HCT116 (cell line): ENCODE measurements at regions not wholly inside any gene's neighbourhood (a gene's known extent, or its start where the extent isn't known, plus 50 kb on each side); places are given as distances from the start of the nearest gene placed in this dataset.

Source experiments
- ATAC-seq: fragments of 200-7000 bp; cut with Tn5 transposase; 2 replicates; pipeline ENCODE4 v1.9.1; 2020; ENCODE audit warnings: mild to moderate bottlenecking, moderate library complexity
- BruUV-seq: library from RNA; stranded (reverse); fragments of 400-500 nt; replicated peaks from 2 replicates; lab custom pipeline; 2021; lab: Mats Ljungman, UMichigan
- CTCF ChIA-PET: fragments of 300-600 bp; sonication (Branson Sonifier 250); formaldehyde crosslinking; loops from one replicate; lab custom pipeline; 2021; ENCODE audit warnings: antibody characterized with exemption; lab: Charles Lee
- POLR2A ChIA-PET: fragments of 300-600, 350-600 bp; sonication (Branson Sonifier 250); formaldehyde crosslinking; loops from one replicate; lab custom pipeline; 2021; ENCODE audit warnings: antibody characterized with exemption; lab: Charles Lee
- RAD21 ChIA-PET, 2 experiments: fragments of 300-600 bp; sonication (Branson Sonifier 250); formaldehyde crosslinking; loops; one replicate each; lab custom pipeline; 2023; ENCODE audit warnings: low total read pairs in 2 of 2; ENCODE audit not compliant: uncharacterized antibody in 2 of 2, unreplicated experiment in 2 of 2, low non-redundant PET in 1 of 2; lab: Charles Lee
- DNase-seq: peaks from one replicate; pipeline ENCODE4 v3.0.0-alpha.2; 2010; ENCODE audit warnings: low read depth, low spot score
- H2AFZ ChIP-seq: fragments of 200-600 bp; shearing (Covaris generic), sonication (generic); 2 replicates; pipeline ENCODE4 v1.6.1; 2017; ENCODE audit warnings: low read depth, mixed run types, mixed read lengths, antibody characterized with exemption, low read length; ENCODE audit not compliant: poor library complexity, severe bottlenecking
- H3K27ac ChIP-seq: 2 replicates; pipeline ENCODE4 v1.5.1; 2012; ENCODE audit warnings: low read depth, low read length
- H3K27me3 ChIP-seq: fragments of 200-600 bp; sonication (generic); 2 replicates; pipeline ENCODE4 v1.6.1; 2016; ENCODE audit warnings: mixed run types, low read length, mixed read lengths; ENCODE audit not compliant: insufficient read depth
- H3K36me3 ChIP-seq, 2 experiments: fragments of 200-500 bp in 1 of 2; fragments of 200-600 bp in 1 of 2; sonication (Bioruptor generic) in 1 of 2; sonication (generic) in 1 of 2; 2 replicates each; pipeline versions ENCODE4 v1.5.1 to v1.6.1; 2014 to 2016; ENCODE audit warnings: low read length in 2 of 2, inconsistent platforms in 1 of 2, mixed read lengths in 1 of 2, mixed run types in 1 of 2; ENCODE audit not compliant: insufficient read depth in 2 of 2, control insufficient read depth in 1 of 2
- H3K4me1 ChIP-seq, 2 experiments: fragments of 200-600 bp in 1 of 2; sonication (generic) in 1 of 2; 2 replicates each; pipeline versions ENCODE4 v1.5.1 to v1.6.1; 2012 to 2017; ENCODE audit warnings: low read length in 2 of 2, inconsistent platforms in 1 of 2, mild to moderate bottlenecking in 1 of 2, mixed read lengths in 1 of 2, mixed run types in 1 of 2, moderate library complexity in 1 of 2; ENCODE audit not compliant: insufficient read depth in 2 of 2, control insufficient read depth in 1 of 2
- H3K4me2 ChIP-seq: fragments of 200-600 bp; sonication (generic); 2 replicates; pipeline ENCODE4 v1.6.1; 2017; ENCODE audit warnings: mixed run types, low read length, mixed read lengths
- H3K4me3 ChIP-seq, 2 experiments: fragments of 200-600 bp in 1 of 2; sonication (generic) in 1 of 2; replicated peaks in 1 of 2; 2 replicates each; pipeline ENCODE4 v1.5.1; 2011 to 2016; ENCODE audit warnings: low read length in 2 of 2, control low read depth in 1 of 2, low read depth in 1 of 2, mild to moderate bottlenecking in 1 of 2, mixed read lengths in 1 of 2, mixed run types in 1 of 2
- H3K79me2 ChIP-seq: fragments of 200-600 bp; sonication (generic); 2 replicates; pipeline ENCODE4 v1.6.1; 2017; ENCODE audit warnings: mild to moderate bottlenecking, mixed run types, low read length, moderate library complexity, mixed read lengths; ENCODE audit not compliant: insufficient read depth
- H3K9ac ChIP-seq: fragments of 200-600 bp; sonication (generic); 2 replicates; pipeline ENCODE4 v1.6.1; 2016; ENCODE audit warnings: low read length, mixed read lengths
- H3K9me2 ChIP-seq: fragments of 200-600 bp; sonication (generic), shearing (Covaris generic); 2 replicates; pipeline ENCODE4 v1.6.1; 2017; ENCODE audit warnings: mixed run types, mild to moderate bottlenecking, moderate library complexity; ENCODE audit not compliant: insufficient read depth
- H3K9me3 ChIP-seq, 2 experiments: fragments of 200-500 bp in 1 of 2; fragments of 200-600 bp in 1 of 2; sonication (Bioruptor generic) in 1 of 2; sonication (generic) in 1 of 2; 2 replicates each; pipeline ENCODE4 v1.6.1; 2014 to 2017; ENCODE audit warnings: low read length in 2 of 2, mixed read lengths in 2 of 2, inconsistent platforms in 1 of 2, low read depth in 1 of 2, mild to moderate bottlenecking in 1 of 2, mixed run types in 1 of 2, moderate library complexity in 1 of 2; ENCODE audit not compliant: control insufficient read depth in 1 of 2, insufficient read depth in 1 of 2
- H4K20me1 ChIP-seq: fragments of 200-600 bp; sonication (generic), shearing (Covaris generic); 2 replicates; pipeline ENCODE4 v1.6.1; 2017; ENCODE audit warnings: mixed run types, mild to moderate bottlenecking, moderate library complexity; ENCODE audit not compliant: insufficient read depth
- EGR1 ChIP-seq: IDR thresholded peaks from 2 replicates; pipeline ENCODE4 v1.6.1; 2012; ENCODE audit warnings: low read depth
- ELF1 ChIP-seq: IDR thresholded peaks from 2 replicates; pipeline ENCODE4 v1.6.1; 2012; ENCODE audit warnings: low read depth, borderline replicate concordance
- EZH2 ChIP-seq: fragments of 200-600 bp; sonication (generic); IDR thresholded peaks from 2 replicates; pipeline ENCODE4 v1.6.1; 2017; ENCODE audit warnings: antibody characterized with exemption, mixed run types
- EZH2phosphoT487 ChIP-seq: fragments of 200-600 bp; IDR thresholded peaks from 2 replicates; pipeline ENCODE4 v1.6.1; 2018; ENCODE audit warnings: antibody characterized with exemption, borderline replicate concordance
- FOSL1 ChIP-seq: IDR thresholded peaks from 2 replicates; pipeline ENCODE4 v1.6.1; 2012; ENCODE audit warnings: low read depth
- JUND ChIP-seq: IDR thresholded peaks from 2 replicates; pipeline ENCODE4 v1.6.1; 2012
- SRF ChIP-seq: IDR thresholded peaks from 2 replicates; pipeline ENCODE4 v1.6.1; 2012; ENCODE audit warnings: low read depth
- YY1 ChIP-seq: IDR thresholded peaks from 2 replicates; pipeline ENCODE4 v1.6.1; 2011; ENCODE audit warnings: low read length, low read depth, moderate library complexity, mild to moderate bottlenecking; ENCODE audit not compliant: insufficient replicate concordance; ENCODE audit errors: extremely low read depth
- ZBTB33 ChIP-seq: IDR thresholded peaks from 2 replicates; pipeline ENCODE4 v1.6.1; 2011; ENCODE audit warnings: mild to moderate bottlenecking, low read length, moderate library complexity; ENCODE audit not compliant: insufficient replicate concordance; ENCODE audit errors: extremely low read depth
- intact Hi-C: fragments of 100-400 bp; cut with micrococcal nuclease; formaldehyde crosslinking; loops from 2 replicates; pipeline ENCODE4 v1.10.0; 2022
- TF ChIP-seq, protein P1 (sequence below): IDR thresholded peaks from 2 replicates; pipeline ENCODE4 v1.6.1; 2012; ENCODE audit warnings: low read depth

GRCh38 chr5:33306758-33307157, 134.0 kb upstream of the TARS1 start:
- DNase-seq (no peak), ATAC-seq (no peak)
- ChIA-PET CTCF (no interaction called here), RAD21 (no interaction called here), POLR2A (no interaction called here)
- Histone ChIP-seq H3K9ac (no peak overlapping the region), H3K27me3 (no peaks in the 10 kb centered on the region), H3K9me2 (no peaks in the 10 kb centered on the region), H3K36me3 (no peaks in the 10 kb centered on the region), H4K20me1 (no peaks in the 10 kb centered on the region), H3K79me2 (no peaks in the 10 kb centered on the region), H3K27ac (no peak overlapping the region), H3K4me3 (no peak overlapping the region), H2AFZ (no peak overlapping the region), H3K4me1 (peaks cover 0 to 2% of the 10 kb centered on the region in 2 experiments; a peak in 2 of 4 replicates), H3K4me2 (no peak overlapping the region), H3K9me3 (no peaks in the 10 kb centered on the region)
- BruUV-seq, result no TSS peak
- intact Hi-C loops, result loop anchor here (10.0 kb wide), 1 partner anchor 362 kb away; no protein-coding TSS in a partner anchor
- no peak for TF ChIP-seq ELF1
- TF ChIP-seq FOSL1, result no peak
- no peak for TF ChIP-seq EGR1
- no peak for TF ChIP-seq JUND
- no peak for TF ChIP-seq EZH2
- TF ChIP-seq EZH2phosphoT487, result no peak
- TF ChIP-seq, protein P1, sequence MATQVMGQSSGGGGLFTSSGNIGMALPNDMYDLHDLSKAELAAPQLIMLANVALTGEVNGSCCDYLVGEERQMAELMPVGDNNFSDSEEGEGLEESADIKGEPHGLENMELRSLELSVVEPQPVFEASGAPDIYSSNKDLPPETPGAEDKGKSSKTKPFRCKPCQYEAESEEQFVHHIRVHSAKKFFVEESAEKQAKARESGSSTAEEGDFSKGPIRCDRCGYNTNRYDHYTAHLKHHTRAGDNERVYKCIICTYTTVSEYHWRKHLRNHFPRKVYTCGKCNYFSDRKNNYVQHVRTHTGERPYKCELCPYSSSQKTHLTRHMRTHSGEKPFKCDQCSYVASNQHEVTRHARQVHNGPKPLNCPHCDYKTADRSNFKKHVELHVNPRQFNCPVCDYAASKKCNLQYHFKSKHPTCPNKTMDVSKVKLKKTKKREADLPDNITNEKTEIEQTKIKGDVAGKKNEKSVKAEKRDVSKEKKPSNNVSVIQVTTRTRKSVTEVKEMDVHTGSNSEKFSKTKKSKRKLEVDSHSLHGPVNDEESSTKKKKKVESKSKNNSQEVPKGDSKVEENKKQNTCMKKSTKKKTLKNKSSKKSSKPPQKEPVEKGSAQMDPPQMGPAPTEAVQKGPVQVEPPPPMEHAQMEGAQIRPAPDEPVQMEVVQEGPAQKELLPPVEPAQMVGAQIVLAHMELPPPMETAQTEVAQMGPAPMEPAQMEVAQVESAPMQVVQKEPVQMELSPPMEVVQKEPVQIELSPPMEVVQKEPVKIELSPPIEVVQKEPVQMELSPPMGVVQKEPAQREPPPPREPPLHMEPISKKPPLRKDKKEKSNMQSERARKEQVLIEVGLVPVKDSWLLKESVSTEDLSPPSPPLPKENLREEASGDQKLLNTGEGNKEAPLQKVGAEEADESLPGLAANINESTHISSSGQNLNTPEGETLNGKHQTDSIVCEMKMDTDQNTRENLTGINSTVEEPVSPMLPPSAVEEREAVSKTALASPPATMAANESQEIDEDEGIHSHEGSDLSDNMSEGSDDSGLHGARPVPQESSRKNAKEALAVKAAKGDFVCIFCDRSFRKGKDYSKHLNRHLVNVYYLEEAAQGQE, result no peak
- TF ChIP-seq ZBTB33, result no peak
- no peak for TF ChIP-seq SRF
- TF ChIP-seq YY1, result no peak
